Amniotic epithelial cell (primary cell): ENCODE measurements at regions not wholly inside any gene's neighbourhood (a gene's known extent, or its start where the extent isn't known, plus 50 kb on each side); places are given as distances from the start of the nearest gene placed in this dataset.

Experiments used
- DNase-seq: peaks from one replicate; pipeline ENCODE4 v3.0.0-alpha.2; 2010; ENCODE audit warnings: low read depth

- no peak for DNase-seq
These were observed 96.4 kb downstream of the TMEM170B start for GRCh38 chr6:11633741-11634509.

GRCh38 chr6:11634948-11635347 is 97.4 kb downstream of the TMEM170B start:
- DNase-seq = no peak

GRCh38 chr6:11636121-11636520 is 98.6 kb downstream of the TMEM170B start:
- no peak for DNase-seq

GRCh38 chr6:11637266-11637665 is 99.7 kb downstream of the TMEM170B start:
- DNase-seq = no peak

GRCh38 chr6:11639376-11640235 is 102.1 kb downstream of the TMEM170B start:
- no peak for DNase-seq

GRCh38 chr6:11640486-11640885 is 102.9 kb downstream of the TMEM170B start:
- no peak for DNase-seq

- no peak for DNase-seq
These were observed 106.5 kb downstream of the TMEM170B start for GRCh38 chr6:11644071-11644470.

GRCh38 chr6:11644601-11645000 is 107.1 kb downstream of the TMEM170B start:
- DNase-seq = peak; percentile 42

GRCh38 chr6:11645016-11645415 is 107.5 kb downstream of the TMEM170B start:
- DNase-seq = peak; percentile 93

GRCh38 chr6:11648436-11648775 is 110.9 kb downstream of the TMEM170B start:
- no peak for DNase-seq

- DNase-seq = no peak
These were observed 111.3 kb downstream of the TMEM170B start for GRCh38 chr6:11648889-11649288.

- peak; percentile 56 for DNase-seq
These were observed 112.6 kb downstream of the TMEM170B start for GRCh38 chr6:11650025-11650696.

GRCh38 chr6:11650711-11651110 is 113.2 kb downstream of the TMEM170B start:
- no peak for DNase-seq

GRCh38 chr6:11653028-11653583 is 115.6 kb downstream of the TMEM170B start:
- DNase-seq = peak; percentile 89

- peak; percentile 33 for DNase-seq
These were observed 117.3 kb downstream of the TMEM170B start for GRCh38 chr6:11654876-11655275.

GRCh38 chr6:11656491-11656890 is 118.9 kb downstream of the TMEM170B start:
- DNase-seq = no peak

- no peak for DNase-seq
These were observed 118.8 kb downstream of the ADTRP start for GRCh38 chr6:11659757-11660156.

- DNase-seq = no peak
These were observed 116.3 kb downstream of the ADTRP start for GRCh38 chr6:11662323-11662722.

GRCh38 chr6:11663519-11663918 is 115.1 kb downstream of the ADTRP start:
- no peak for DNase-seq
